WERI-Rb-1 (cell line): ENCODE measurements at regions not wholly inside any gene's neighbourhood (a gene's known extent, or its start where the extent isn't known, plus 50 kb on each side); places are given as distances from the start of the nearest gene placed in this dataset.
"Not testable (repeated sequence)": the region's sequence is repeated elsewhere in the genome, so short reads cannot be mapped to it uniquely, and the experiment has no call there.

Experiments
- DNase-seq: peaks from one replicate; pipeline ENCODE4 v3.0.0-alpha.2; 2020
- H3K27ac ChIP-seq: fragments of 250-450 bp; sonication (Bioruptor Pico); 2 replicates; pipeline ENCODE4 v1.5.1; 2020; ENCODE audit warnings: mild to moderate bottlenecking, moderate library complexity
- H3K27me3 ChIP-seq: fragments of 250-450 bp; sonication (Bioruptor Pico); 2 replicates; pipeline ENCODE4 v1.5.1; 2021; ENCODE audit warnings: mild to moderate bottlenecking, low read depth, moderate library complexity; ENCODE audit not compliant: insufficient read depth, severe bottlenecking
- H3K36me3 ChIP-seq: fragments of 250-450 bp; sonication (Bioruptor Pico); 2 replicates; pipeline ENCODE4 v1.5.1; 2020; ENCODE audit warnings: mild to moderate bottlenecking, moderate library complexity
- H3K4me3 ChIP-seq: 2 replicates; pipeline ENCODE4 v1.5.1; 2011; ENCODE audit warnings: low read depth, mild to moderate bottlenecking, control low read depth, low read length
- H3K9me3 ChIP-seq: fragments of 250-450 bp; sonication (Bioruptor Pico); 2 replicates; pipeline ENCODE4 v1.5.1; 2021; ENCODE audit warnings: mild to moderate bottlenecking, moderate library complexity; ENCODE audit not compliant: severe bottlenecking
- CTCF ChIP-seq: IDR thresholded peaks from 2 replicates; pipeline ENCODE4 v1.5.1; 2011; ENCODE audit warnings: low read depth, mild to moderate bottlenecking, control low read depth, inconsistent platforms, low read length

GRCh38 chr2:114123925-114124324 lies 234.0 kb downstream of the ACTR3 start:
- H3K27me3 ChIP-seq: no peaks in the 10 kb centered on the region
- H3K36me3 ChIP-seq: no peaks in the 10 kb centered on the region
- DNase-seq: no peak
- TF ChIP-seq CTCF: no peak
- no peak overlapping the region for H3K27ac ChIP-seq
- no peak overlapping the region for H3K4me3 ChIP-seq
- no peaks in the 10 kb centered on the region for H3K9me3 ChIP-seq

GRCh38 chr2:114127372-114127771 lies 237.5 kb downstream of the ACTR3 start:
- DNase-seq: no peak
- Histone ChIP-seq H3K27me3 (no peaks in the 10 kb centered on the region), H3K36me3 (no peaks in the 10 kb centered on the region), H3K4me3 (no peak overlapping the region), H3K27ac (no peak overlapping the region), H3K9me3 (no peaks in the 10 kb centered on the region)
- no peak for TF ChIP-seq CTCF

- Histone ChIP-seq H3K9me3 (no peaks in the 10 kb centered on the region), H3K4me3 (no peak overlapping the region), H3K27me3 (no peaks in the 10 kb centered on the region), H3K36me3 (no peaks in the 10 kb centered on the region), H3K27ac (no peak overlapping the region)
- no peak for DNase-seq
- TF ChIP-seq CTCF: no peak
Observed at GRCh38 chr2:114128263-114128662, 238.4 kb downstream of the ACTR3 start.

GRCh38 chr2:114128725-114129124 lies 238.8 kb downstream of the ACTR3 start:
- Histone ChIP-seq H3K9me3 (no peaks in the 10 kb centered on the region), H3K27me3 (no peaks in the 10 kb centered on the region), H3K4me3 (no peak overlapping the region), H3K36me3 (no peaks in the 10 kb centered on the region), H3K27ac (no peak overlapping the region)
- no peak for DNase-seq
- no peak for TF ChIP-seq CTCF

GRCh38 chr2:114132050-114132449 lies 242.2 kb downstream of the ACTR3 start:
- H3K36me3 ChIP-seq, DNase-seq, H3K27ac ChIP-seq, H3K4me3 ChIP-seq, H3K9me3 ChIP-seq, H3K27me3 ChIP-seq: not testable (repeated sequence)

- Histone ChIP-seq H3K27ac (no peak overlapping the region), H3K27me3 (no peaks in the 10 kb centered on the region), H3K9me3 (no peaks in the 10 kb centered on the region), H3K4me3 (no peak overlapping the region), H3K36me3 (no peaks in the 10 kb centered on the region)
- no peak for DNase-seq
- no peak for TF ChIP-seq CTCF
Observed at GRCh38 chr2:114134146-114134545, 244.3 kb downstream of the ACTR3 start.

- H3K36me3 ChIP-seq: no peaks in the 10 kb centered on the region
- no peak overlapping the region for H3K4me3 ChIP-seq
- TF ChIP-seq CTCF: no peak
- no peaks in the 10 kb centered on the region for H3K9me3 ChIP-seq
- H3K27me3 ChIP-seq: no peaks in the 10 kb centered on the region
- no peak for DNase-seq
- H3K27ac ChIP-seq: no peak overlapping the region
Observed at GRCh38 chr2:114139542-114139941, 249.7 kb downstream of the ACTR3 start.
